ENCODE measurements at regions not wholly inside any gene's neighbourhood (a gene's known extent, or its start where the extent isn't known, plus 50 kb on each side); places are given as distances from the start of the nearest gene placed in this dataset.

DNA sequence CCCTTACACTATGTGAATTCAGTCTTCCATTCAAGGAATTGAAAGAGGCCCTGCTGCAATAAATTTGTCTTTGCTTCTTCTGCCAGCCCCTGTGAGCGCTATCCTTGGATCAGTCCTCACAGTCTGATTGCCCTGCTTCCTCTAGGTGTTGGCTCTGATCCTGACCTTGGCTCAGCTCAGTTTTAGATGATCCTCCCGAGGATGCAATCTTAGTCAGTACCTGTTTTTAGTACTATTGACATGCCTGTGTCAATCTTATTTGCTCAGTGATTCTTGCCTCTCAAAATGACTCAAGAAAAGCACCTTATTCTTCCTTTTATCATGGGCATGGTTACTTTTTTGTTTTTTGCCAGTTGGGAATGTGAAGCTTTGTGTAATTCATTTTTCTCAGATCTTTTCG lies 101.4 kb upstream of the KCNK1 start:
- Histone ChIP-seq H3K79me2 (ENCODE audit: insufficient read depth, low read length) (no peaks in the 10 kb centered on the region), H3K27ac (ENCODE audit: low read length) (no peak overlapping the region), H3K9ac (ENCODE audit: low read depth, low read length) (no peak overlapping the region), H3K27me3 (ENCODE audit: insufficient read depth, low read length, poor library complexity) (peaks cover 3% of the 10 kb centered on the region), H4K20me1 (ENCODE audit: insufficient read depth, low read length) (no peaks in the 10 kb centered on the region), H3K4me3 (ENCODE audit: low read depth in 1 of 2, low read length in 2 of 2) (no peak overlapping the region), H3K4me1 (ENCODE audit: insufficient read depth, low read length) (no peaks in the 10 kb centered on the region), H3K36me3 (ENCODE audit: insufficient read depth, low read length) (no peaks in the 10 kb centered on the region), H3K4me2 (ENCODE audit: insufficient read depth, low read length) (no peak overlapping the region), H2AFZ (ENCODE audit: low read depth, low read length) (no peak overlapping the region), H3K9me3 (ENCODE audit: insufficient read depth, low read length, severe bottlenecking) (peaks cover 9% of the 10 kb centered on the region)
- DNase-seq (no peak), ATAC-seq (ENCODE audit: insufficient read depth, low read depth) (no peak)
- TF ChIP-seq, protein P1, sequence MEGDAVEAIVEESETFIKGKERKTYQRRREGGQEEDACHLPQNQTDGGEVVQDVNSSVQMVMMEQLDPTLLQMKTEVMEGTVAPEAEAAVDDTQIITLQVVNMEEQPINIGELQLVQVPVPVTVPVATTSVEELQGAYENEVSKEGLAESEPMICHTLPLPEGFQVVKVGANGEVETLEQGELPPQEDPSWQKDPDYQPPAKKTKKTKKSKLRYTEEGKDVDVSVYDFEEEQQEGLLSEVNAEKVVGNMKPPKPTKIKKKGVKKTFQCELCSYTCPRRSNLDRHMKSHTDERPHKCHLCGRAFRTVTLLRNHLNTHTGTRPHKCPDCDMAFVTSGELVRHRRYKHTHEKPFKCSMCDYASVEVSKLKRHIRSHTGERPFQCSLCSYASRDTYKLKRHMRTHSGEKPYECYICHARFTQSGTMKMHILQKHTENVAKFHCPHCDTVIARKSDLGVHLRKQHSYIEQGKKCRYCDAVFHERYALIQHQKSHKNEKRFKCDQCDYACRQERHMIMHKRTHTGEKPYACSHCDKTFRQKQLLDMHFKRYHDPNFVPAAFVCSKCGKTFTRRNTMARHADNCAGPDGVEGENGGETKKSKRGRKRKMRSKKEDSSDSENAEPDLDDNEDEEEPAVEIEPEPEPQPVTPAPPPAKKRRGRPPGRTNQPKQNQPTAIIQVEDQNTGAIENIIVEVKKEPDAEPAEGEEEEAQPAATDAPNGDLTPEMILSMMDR (IDR thresholded peaks at IDR 0.05; ENCODE audit: borderline replicate concordance, extremely low read depth, low read length, poor library complexity, severe bottlenecking), result no peak
- no peak for TF ChIP-seq EZH2 (IDR thresholded peaks at IDR 0.05; ENCODE audit: borderline replicate concordance, low read depth, low read length, severe bottlenecking)

DNA sequence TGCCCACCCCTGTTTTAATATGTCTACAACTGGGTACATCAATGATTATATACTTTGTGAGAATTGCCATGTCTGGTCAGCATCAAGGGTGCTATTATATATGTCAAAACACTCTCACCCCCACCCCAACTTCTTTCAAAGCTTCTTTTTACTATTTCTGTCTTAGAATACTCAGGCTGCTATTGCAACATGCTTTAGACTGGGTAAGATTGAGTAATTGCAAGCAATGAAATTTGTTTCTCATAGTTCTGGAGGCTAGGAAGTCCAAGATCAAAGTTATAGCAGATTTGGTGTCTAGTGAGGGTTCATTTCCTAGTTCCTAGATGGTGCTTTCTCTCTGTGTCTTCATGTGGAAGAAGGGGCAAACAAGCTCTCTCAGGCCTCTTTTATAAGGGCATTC lies 100.5 kb upstream of the KCNK1 start:
- H3K36me3 ChIP-seq (ENCODE audit: insufficient read depth, low read length), result no peaks in the 10 kb centered on the region
- TF ChIP-seq EZH2 (IDR thresholded peaks at IDR 0.05; ENCODE audit: borderline replicate concordance, low read depth, low read length, severe bottlenecking), result no peak
- no peak for ATAC-seq (ENCODE audit: insufficient read depth, low read depth)

DNA sequence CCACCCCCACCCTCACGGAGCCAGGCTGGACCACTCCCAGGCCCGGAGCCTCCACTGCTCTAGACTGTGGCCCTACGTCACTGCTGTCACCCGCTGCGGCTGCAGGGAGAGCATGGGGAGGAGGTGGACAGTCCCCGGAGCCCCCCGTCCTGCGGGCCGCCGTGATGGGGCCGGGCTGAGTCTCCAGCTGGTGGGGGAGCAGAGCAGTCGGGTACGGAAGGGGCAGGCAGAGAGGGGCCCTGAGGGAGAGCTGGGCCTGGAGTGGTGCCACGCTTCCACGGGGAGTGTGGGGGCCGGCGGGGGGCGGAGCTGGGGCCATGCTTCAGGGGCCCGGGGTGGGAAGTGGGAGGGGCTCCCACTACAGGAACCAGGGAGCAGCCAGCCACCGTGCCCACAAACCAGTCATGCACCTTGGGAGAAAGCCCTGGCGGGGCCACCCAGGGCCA lies 98.9 kb upstream of the KCNK1 start:
- Histone ChIP-seq H3K9ac (ENCODE audit: low read depth, low read length) (no peak overlapping the region), H3K4me1 (ENCODE audit: insufficient read depth, low read length) (no peaks in the 10 kb centered on the region), H3K27ac (ENCODE audit: low read length) (no peak overlapping the region), H3K4me3 (ENCODE audit: low read depth in 1 of 2, low read length in 2 of 2) (no peak overlapping the region), H3K36me3 (ENCODE audit: insufficient read depth, low read length) (no peaks in the 10 kb centered on the region), H3K27me3 (ENCODE audit: insufficient read depth, low read length, poor library complexity) (no peaks in the 10 kb centered on the region), H2AFZ (ENCODE audit: low read depth, low read length) (no peak overlapping the region), H3K9me3 (ENCODE audit: insufficient read depth, low read length, severe bottlenecking) (peaks cover 9% of the 10 kb centered on the region), H4K20me1 (ENCODE audit: insufficient read depth, low read length) (no peaks in the 10 kb centered on the region), H3K4me2 (ENCODE audit: insufficient read depth, low read length) (no peak overlapping the region), H3K79me2 (ENCODE audit: insufficient read depth, low read length) (no peaks in the 10 kb centered on the region)
- no peak for DNase-seq
- no peak for TF ChIP-seq EZH2 (IDR thresholded peaks at IDR 0.05; ENCODE audit: borderline replicate concordance, low read depth, low read length, severe bottlenecking)
- TF ChIP-seq, protein P1 (IDR thresholded peaks at IDR 0.05; ENCODE audit: borderline replicate concordance, extremely low read depth, low read length, poor library complexity, severe bottlenecking), result no peak
- ATAC-seq (ENCODE audit: insufficient read depth, low read depth), result no peak

More for the DNA sequence above, 100.5 kb upstream of the KCNK1 start:
- no peak overlapping the region for H3K27ac ChIP-seq (ENCODE audit: low read length)
- H3K4me1 ChIP-seq (ENCODE audit: insufficient read depth, low read length), result no peaks in the 10 kb centered on the region
- peaks cover 9% of the 10 kb centered on the region for H3K9me3 ChIP-seq (ENCODE audit: insufficient read depth, low read length, severe bottlenecking)
- H3K4me2 ChIP-seq (ENCODE audit: insufficient read depth, low read length), result no peak overlapping the region
- no peak overlapping the region for H3K4me3 ChIP-seq (ENCODE audit: low read depth in 1 of 2, low read length in 2 of 2)
- H3K27me3 ChIP-seq (ENCODE audit: insufficient read depth, low read length, poor library complexity), result peaks cover 3% of the 10 kb centered on the region
- no peaks in the 10 kb centered on the region for H3K79me2 ChIP-seq (ENCODE audit: insufficient read depth, low read length)
- no peaks in the 10 kb centered on the region for H4K20me1 ChIP-seq (ENCODE audit: insufficient read depth, low read length)
- DNase-seq, result no peak
- no peak overlapping the region for H2AFZ ChIP-seq (ENCODE audit: low read depth, low read length)
- no peak overlapping the region for H3K9ac ChIP-seq (ENCODE audit: low read depth, low read length)

DNA sequence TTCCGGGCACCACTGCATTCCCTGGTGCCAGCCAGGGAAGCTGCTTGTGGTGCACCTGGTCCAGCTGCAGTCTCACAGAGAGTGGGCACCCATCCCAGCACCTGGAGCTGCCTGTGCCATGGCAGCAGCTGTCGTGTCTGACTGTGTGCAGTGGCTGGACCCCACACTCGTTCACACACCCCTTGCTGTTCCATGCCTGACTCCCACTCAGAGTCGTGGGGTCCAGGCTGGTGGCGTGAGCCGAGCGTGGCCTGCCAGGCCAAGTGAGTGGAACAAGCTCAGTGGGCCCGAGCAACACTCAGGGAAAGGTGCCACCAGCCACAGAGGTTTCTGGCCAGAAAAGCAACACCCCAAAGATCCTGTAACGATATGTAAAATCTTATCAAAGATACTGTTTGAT lies 97.2 kb upstream of the KCNK1 start:
- Histone ChIP-seq H4K20me1 (ENCODE audit: insufficient read depth, low read length) (no peaks in the 10 kb centered on the region), H3K27ac (ENCODE audit: low read length) (no peak overlapping the region), H3K79me2 (ENCODE audit: insufficient read depth, low read length) (no peaks in the 10 kb centered on the region), H3K9me3 (ENCODE audit: insufficient read depth, low read length, severe bottlenecking) (peaks cover 9% of the 10 kb centered on the region), H3K4me1 (ENCODE audit: insufficient read depth, low read length) (no peaks in the 10 kb centered on the region), H3K36me3 (ENCODE audit: insufficient read depth, low read length) (no peaks in the 10 kb centered on the region), H3K9ac (ENCODE audit: low read depth, low read length) (no peak overlapping the region), H3K4me3 (ENCODE audit: low read depth in 1 of 2, low read length in 2 of 2) (no peak overlapping the region), H3K4me2 (ENCODE audit: insufficient read depth, low read length) (no peak overlapping the region), H3K27me3 (ENCODE audit: insufficient read depth, low read length, poor library complexity) (no peaks in the 10 kb centered on the region), H2AFZ (ENCODE audit: low read depth, low read length) (no peak overlapping the region)
- DNase-seq (no peak), ATAC-seq (ENCODE audit: insufficient read depth, low read depth) (no peak)
- TF ChIP-seq, protein P1 (IDR thresholded peaks at IDR 0.05; ENCODE audit: borderline replicate concordance, extremely low read depth, low read length, poor library complexity, severe bottlenecking), result no peak
- no peak for TF ChIP-seq EZH2 (IDR thresholded peaks at IDR 0.05; ENCODE audit: borderline replicate concordance, low read depth, low read length, severe bottlenecking)
